Superior temporal gyrus (tissue), 1 donor: ENCODE measurements at regions not wholly inside any gene's neighbourhood (a gene's known extent, or its start where the extent isn't known, plus 50 kb on each side); places are given as distances from the start of the nearest gene placed in this dataset.

Experiments
- DNase-seq: peaks from one replicate; pipeline ENCODE4 v3.0.0-alpha.2; 2016; ENCODE audit errors: extremely low spot score

DNA sequence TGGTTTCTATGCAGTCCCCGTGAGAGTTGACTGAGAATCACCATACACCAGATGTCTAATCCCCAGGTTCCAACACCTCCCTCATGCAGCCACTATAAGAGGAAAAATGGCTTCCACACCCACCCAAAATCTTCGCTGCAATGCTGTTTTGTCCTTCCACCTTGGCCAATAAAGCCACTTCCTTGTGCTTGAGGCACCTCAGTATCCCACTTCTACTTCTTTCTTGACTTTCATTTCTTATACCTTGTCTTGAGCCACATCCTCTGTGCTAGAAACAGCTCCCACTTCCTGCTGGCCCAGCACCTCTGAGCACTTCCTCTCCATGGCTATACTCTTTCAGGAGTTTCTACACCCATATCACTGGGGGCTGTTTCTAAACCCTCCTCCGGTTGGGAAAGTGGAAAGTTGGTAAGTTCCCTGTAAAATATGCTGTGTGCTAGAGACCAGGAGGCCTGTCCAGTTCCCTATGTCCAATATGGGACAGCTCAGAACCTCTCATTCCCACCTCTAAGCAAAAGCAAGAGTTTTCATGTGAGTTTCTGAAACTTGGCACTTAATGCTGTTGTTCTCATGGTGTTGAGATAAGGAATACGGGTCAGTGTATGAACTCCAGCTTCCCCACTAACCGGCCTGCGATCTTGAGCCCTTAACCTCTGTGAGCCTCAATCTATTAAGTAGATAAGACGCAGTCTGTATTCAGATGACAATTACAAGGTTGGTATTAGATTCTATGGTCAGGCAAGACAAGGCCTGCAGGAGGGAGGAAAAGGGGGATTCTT lies 209.1 kb upstream of the ID2 start:
- no peak for DNase-seq

DNA sequence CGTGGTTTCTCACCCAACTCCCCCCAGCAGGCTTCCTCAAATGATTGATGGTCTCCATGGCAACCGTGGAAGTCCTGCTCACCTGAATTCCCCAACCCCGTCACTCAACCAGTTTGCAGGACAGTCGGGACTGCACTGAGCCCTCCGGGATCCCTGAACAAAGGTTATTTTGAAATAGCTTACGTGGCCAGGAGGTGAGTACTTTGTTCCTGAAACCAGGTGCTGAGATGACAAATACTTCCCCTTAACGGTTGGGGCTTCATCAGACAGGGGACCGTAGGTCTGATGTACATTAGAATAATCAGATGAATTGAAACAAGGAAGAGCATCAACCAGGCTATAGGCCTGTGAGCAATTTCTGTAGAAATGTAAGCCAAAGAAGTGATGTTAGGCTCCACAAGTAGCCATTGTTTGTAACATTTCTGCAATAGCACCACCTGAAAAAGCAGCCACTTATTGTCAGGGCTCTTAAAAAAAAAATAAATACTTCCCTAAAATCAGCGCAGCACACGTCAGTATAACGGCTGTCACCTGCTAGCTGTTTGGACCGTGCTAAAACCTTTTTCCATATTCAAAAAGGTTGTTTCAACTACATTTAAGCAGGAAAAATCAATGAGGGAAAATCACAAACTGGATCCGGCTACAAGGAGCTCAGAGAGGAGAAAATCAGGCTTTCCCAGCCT lies 206.4 kb upstream of the ID2 start:
- no peak for DNase-seq

DNA sequence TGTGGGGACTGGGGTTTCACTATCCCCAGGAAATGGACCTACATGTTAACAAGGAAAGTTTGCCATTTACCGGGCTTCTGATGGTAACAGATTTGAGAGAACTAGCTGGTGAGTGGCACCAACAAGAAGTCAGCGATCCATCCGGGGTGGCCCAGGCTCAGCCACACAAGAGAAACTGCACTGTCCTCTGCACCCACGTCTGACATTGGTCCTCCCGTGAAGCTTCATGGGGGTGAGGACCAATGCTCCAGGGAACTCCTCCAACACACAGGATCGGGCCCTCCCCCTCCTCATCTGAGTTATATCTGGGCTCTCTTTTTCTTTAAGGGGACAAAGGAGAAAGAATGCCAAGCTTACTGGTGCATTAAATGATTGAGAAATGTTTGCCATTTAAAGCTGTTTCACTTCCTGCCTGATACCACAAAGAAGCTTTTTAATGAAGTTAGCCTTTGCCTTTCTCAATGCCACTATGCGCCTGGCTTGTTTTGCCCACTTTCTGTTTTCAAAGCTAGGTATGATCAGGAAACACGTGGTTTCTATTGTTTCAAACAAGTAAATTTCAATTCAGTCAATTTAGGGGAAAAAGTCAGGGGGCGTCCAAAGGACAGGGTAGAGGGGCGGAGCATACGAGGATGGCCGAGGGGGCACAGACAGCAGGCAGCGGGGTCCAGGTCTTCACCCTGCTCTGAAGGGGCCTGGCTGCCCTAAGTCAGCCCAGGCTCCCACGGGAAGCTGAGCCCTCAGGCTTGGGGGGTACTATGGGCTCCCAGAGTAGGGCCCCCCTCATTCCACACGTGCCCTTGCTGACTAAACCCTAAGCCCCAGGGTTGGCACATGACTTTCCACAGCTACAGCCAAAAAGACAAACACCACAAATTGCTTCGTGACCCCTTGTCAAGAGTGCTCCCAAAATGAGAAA lies 204.0 kb upstream of the ID2 start:
- DNase-seq, result no peak

DNA sequence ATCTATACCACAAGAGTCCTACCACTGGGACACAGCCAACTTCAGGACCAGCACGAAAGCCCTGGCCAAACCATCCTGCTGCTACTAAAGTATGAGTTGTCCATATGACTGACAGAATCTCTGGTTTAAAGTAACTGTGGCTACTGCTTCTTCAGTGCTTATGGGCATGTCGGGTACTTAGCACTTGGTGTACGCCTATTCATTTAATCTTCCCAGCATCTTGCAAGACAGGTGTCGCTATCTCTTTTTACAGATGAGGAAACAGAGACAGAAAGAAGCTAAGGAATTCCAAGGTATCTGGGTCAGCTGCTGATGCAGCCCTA lies 203.4 kb upstream of the ID2 start:
- DNase-seq, result no peak

DNA sequence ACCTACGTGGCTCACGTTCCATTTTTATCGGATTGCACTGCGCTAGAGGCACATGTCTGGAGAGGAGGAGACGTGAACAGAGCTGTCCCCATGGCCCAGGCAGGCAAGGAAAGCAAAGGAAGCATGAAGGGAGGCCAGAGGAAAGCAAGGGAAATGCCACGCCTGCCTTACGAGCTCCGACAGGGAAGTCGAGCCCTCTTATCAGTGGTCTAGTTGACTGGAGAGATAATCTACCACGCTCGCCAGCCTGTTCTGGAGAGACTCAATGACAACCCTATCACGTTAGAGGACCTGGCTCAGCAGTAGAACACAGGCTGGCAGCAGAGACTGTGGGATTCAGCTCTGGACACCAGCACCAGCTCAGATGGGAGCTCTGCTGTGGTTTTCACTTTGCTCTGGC lies 202.6 kb upstream of the ID2 start:
- DNase-seq, result no peak

DNA sequence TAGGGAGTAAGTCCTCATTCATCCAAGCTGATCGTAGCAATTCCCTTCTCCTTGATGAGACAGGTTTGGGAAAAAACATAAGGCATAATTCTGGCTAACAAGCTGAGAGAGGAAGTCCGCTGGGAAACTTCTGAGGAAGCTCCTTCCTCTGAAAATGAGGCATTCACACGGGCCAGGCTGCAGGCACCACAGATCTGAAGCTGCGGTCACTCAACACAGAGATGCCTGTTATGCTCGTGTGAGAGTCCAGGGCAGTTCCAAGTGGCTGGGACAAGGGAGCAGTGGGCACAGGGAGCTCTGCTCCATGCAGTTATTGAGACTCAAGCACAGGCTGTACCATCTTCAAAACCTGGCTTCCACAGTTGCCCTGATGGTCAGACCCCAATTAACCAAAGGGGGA lies 200.9 kb upstream of the ID2 start:
- no peak for DNase-seq

DNA sequence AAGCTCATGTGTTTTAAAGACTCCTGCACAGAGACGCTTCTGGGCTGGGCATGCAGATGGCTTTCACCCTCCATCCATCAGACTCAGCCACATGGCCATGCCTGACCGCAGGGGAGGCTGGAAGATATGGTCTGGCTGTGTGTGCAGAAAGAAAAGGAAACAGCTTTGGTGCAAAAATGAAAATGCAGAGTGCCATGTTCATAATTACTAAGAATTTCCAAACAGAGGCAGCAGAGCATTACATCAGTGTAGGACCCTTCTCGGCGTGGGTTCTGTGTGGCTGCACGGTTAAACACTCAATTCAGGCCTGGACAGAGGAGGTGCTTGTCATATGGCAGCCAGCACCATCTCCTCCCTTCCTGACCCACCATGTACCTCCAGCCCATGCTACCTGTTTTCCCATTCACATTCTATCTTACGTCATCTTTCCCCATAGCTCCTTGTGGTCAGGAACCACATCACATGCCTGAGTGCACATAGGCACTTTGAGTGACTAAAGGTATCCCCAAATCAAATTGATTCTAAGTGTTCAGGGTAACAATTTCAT lies 200.3 kb upstream of the ID2 start:
- DNase-seq, result no peak

DNA sequence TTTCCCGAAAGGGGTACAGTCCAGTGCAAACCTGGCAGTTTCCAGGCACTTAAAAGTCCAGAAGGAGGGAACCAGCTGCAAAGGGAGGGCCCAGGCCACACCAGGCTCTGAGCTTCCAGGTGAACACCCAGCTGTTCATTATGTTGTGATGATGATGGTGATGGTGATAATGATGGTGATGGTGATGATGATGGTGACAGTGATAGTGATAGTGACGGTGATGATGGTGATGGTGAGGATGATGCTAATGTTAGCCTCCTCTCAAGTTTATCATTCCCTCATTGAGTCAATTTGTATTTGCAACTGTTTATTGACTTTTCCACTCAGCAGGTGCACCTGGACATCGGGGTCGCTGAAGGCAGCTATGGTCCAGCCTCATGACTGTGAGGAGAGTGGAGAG lies 199.4 kb upstream of the ID2 start:
- DNase-seq, result no peak

DNA sequence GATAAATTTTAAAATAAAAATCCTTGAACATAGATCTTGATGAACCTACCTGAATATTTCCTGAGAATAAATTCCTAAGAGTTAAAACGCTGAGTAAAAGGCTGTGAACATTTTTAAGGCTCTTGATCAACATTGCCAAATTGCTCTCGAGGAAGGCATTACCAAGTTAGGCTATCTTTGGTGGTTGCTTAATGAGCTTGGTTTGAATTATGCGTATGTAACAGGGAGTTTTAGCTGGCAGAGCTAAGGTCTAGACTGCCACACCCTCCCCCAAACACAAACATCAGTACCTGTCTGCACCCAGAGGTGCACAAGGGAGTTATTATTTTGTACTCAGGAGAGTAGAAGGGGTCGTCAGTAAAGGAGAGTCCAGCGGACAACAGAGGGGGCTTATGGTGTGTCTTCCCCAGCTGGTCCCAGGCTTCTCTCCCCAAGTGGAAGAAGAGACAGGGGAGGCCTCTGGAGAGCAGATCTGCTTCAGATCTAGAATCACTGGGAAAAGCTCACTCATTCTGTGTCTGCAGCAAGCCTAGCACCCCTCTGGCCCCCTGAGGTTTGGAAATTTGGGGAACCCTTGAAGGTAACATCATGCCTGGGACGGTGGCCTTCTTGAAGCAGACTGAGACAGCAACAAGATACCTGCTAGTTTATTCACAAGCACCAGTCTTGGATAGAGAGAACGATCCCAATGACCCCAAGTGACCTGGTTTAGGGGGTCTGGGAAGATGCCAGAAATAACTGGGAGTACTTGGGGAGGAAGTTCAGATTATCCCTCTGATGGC lies 197.2 kb upstream of the ID2 start:
- no peak for DNase-seq

DNA sequence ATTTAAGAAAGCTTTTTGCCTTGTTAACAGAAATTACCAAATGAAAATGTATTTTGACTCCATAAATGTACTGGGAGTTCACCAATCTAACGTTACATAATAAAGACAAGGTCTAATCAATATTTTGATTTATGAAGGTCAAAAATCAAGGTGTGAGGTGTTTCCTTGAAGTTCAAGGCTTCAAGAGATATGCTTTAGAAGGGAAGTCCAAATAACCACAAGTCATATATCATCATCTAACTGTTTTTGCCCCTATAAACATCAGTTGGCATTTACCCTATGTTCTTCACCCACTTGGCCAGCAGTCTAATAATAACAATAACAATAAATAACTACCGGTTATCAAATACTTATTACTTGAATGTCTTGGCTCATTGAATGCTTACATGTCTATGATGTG lies 196.1 kb upstream of the ID2 start:
- DNase-seq, result no peak

DNA sequence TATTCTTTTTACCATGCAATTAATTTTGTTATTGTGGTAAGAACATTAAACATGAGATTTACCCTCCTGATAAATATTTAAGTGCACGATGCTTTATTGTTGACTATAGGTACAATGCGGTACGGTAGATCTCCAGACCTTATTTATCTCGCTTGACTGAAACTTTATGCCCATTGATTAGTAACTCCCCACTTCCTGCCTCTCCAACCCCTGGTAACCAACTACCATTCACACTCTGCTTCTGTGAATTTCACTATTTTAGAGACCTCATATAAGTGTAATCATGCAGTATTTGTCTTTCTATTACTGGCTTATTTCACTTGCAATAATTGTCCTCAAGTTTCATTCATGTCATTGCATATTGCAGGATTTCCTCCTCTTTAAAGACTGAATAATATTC lies 195.7 kb upstream of the ID2 start:
- DNase-seq, result no peak

DNA sequence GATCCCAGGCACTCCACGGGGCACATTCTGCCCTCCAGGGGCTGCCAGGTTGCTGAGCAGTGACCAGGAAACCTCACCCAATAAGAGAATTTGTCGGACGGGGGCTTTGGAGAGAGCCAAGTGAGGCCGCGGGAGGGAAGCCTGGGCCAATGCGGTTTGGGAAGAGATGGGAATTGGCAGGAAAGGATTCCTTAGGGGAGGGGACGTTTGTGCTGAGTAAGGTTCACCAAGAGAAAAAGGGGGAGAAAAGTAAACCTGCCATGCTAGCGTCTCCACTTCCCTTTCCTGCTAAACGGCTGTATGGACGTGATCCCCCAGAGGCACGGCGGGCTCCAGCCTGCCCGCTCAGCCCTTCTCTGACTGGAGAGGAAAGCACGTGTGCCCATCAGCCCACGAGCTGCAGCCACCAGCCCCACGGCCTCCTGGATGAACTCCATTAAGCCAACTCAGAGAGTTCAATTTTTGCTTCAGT lies 194.4 kb upstream of the ID2 start:
- DNase-seq, result no peak

DNA sequence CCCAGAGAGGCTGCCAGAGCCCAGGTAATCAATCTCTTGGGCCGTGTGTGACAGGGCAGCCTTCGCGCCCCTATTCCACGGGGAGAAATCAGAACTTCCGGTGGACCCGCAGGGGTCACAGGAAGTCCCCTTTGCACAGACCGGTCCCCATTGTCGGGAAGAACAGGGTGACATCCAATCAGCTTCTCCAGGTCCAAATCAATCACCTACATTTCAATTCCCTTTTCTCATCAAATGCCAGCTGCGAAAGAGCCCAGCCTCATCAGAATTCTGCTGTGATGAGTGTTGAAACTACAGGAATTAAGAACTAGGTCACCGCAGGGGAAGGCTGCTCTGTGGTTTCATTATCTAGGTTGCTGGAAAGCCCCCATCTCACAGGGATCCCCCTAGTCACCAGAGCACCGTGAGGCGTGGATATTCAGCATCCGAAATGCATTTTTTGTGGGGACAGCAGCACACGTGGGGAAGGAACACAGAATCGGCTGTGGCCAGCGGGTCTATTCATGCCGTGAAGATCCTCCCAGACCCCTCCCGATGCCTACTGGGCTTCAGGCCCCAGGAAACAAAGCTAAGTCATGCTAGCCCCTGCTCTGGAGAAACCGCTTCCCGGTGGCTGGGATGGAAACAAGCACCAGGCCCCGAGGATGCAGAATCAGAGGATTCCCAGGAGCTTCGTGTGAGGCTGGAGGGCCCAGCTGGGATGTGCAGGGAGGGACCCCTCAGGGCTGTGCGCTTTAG lies 193.7 kb upstream of the ID2 start:
- peak; percentile 40 for DNase-seq

DNA sequence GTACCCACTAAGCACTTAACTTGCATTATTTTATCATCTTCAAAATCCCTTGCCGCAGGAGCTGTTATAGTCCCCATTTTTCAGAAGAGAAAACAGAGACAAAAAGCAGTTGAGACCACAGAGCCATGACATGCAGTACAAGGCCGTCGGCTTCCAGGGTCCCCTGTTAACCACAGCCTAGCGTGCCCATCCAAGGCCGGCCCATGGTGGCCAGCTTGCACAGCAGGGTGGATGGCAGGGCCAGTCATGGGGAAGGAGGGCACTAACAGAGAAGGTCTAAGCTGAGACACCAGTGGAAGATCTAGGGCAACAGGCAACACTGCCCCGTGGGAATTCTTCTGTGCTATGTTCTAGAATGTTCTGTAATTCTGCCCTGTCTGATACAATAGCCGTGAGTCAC lies 192.6 kb upstream of the ID2 start:
- DNase-seq, result no peak

DNA sequence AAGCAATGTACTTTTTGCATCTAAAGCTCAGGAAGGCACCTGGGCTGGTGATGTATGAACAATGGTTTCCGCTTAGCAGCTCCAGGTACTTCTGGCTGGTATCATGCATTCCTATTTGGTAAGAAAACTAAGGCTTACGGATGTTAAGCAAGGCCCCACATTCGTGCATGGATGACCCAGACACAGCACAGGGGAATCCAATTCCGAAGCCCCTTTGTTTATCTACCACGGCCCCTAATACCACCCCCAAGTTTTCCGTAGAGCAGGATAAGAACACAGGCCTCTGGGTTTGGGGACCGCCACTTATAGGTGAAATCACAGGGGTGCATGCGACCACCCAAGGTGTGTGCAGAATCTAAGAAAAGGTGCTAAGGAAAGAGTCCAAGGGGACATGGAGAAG lies 192.1 kb upstream of the ID2 start:
- DNase-seq, result no peak

DNA sequence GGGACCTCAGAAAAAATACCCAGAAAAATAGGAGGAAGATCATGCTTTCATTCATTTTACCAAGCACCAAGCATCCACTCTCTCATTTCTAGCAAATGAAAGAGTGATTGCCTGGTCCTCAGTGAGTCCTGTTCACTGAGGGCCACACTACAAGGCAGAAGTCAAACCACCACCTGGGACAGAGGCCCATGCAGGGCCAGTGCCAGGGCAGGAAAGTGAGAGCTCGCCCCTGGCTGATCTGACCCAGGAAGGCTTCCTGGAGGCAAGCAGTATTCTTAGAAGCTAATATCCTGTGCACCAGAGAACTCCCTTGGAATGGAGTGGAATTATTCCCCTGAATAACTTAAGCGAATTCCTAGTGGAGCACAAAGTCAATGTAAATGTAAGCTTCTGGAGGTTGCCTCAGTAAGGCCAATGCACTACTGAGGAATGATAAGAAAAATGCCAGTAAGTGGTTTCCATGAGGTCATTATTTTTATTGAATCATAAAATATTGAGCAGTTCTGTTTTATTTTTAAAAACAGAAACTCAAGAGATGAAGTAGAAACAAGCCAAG lies 191.6 kb upstream of the ID2 start:
- DNase-seq, result no peak

DNA sequence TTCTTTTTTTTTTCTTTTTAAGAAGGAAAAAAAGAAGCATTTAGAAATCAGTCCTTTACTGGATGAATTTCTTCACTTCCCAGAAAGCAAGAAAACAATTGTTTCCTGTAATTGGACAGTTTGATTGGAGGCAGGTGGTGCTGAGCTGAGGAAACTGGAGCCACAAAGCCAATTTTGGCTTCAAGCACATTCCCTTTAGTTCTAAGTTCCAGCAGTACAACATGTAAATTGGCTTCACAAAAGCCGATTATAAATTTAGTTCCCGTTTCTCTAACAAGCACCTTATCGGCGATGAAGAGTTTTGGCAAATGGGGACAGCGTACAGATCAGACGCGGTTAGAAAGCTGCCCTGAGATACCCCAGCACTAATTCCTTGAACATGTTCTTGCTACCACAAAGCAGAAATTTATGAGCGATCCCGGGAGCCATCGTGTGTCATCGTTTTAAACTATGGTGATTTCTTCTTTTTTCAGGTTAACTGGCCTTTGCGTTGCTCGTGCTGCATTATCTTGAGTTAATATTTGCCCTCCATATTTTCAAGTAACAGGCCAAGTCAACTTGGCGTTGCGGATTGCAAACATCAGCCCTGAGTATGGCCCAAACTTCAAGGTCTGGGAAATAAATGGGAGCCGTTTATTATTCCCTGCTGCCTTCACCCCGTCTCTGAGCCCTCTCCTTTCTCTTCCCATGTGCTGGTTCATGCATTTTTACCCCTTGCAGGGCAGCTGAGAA lies 190.4 kb upstream of the ID2 start:
- DNase-seq, result no peak

DNA sequence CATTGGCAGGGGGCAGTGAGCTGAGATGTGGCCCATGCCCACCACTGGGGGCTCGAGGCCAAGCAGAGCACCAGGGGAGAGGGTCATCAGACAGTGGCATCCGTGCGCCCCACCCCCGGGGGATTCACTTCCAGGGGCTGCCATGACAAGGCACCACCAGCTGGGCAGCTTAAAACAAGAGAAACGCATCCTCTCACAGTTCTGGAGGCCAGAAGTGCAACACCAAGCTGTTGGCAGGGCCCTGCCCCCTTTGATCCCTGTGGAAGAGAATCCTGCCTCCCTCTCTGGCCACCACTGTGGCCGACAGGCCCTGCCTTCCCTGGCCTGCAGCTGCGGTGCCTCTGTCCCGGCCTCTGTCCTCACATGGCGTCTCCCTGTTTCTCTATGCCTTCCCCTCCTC lies 187.7 kb upstream of the ID2 start:
- DNase-seq, result no peak

DNA sequence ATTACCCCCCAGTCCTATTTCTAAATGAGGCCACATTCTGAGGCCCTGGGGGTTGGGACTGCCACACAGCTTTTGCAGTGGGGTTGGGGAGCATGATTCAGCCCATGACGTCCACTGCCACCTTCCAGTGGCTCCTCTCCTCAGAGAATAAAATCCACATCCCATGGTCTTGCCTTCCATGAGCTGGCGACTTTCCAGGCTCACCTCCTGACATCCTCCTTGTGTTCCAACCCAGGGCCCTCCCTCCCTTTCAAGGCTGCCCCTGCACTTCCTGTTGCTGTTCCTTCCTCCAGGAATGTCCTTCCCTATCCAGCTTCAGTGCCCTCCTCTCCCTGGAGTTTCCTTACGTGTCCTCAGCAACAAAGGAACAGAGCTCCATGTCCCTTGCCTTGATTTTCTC lies 187.3 kb upstream of the ID2 start:
- no peak for DNase-seq
